ENCODE measurements at regions not wholly inside any gene's neighbourhood (a gene's known extent, or its start where the extent isn't known, plus 50 kb on each side); places are given as distances from the start of the nearest gene placed in this dataset.

DNA sequence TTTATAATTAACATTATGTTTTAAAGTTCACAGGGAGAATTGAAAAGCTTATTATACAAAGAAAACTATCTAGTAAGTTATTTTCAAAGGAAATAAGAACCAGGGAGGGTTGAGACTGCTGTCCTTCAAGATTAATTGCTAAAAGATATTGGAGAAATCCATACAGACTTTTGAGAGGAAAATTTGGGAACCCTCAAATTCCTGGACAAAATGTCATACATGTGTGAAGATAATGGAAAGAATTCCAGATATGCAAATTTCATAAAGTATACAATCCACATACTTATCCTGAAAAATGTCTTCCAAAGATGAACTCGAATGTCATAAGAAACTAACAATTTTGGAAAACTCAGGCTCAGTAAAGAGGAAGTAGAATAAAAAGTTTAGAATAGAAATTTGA, 213.8 kb downstream of the HS3ST3A1 start (continued):
- TF ChIP-seq, protein P1, sequence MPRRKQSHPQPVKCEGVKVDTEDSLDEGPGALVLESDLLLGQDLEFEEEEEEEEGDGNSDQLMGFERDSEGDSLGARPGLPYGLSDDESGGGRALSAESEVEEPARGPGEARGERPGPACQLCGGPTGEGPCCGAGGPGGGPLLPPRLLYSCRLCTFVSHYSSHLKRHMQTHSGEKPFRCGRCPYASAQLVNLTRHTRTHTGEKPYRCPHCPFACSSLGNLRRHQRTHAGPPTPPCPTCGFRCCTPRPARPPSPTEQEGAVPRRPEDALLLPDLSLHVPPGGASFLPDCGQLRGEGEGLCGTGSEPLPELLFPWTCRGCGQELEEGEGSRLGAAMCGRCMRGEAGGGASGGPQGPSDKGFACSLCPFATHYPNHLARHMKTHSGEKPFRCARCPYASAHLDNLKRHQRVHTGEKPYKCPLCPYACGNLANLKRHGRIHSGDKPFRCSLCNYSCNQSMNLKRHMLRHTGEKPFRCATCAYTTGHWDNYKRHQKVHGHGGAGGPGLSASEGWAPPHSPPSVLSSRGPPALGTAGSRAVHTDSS (tag by site-specific recombination; IDR thresholded peaks at IDR 0.05) = no peak
- TF ChIP-seq ZNF658 (tag by site-specific recombination; IDR thresholded peaks at IDR 0.05) (no peak), SP3 (tag by site-specific recombination; IDR thresholded peaks at IDR 0.05) (no peak)

DNA sequence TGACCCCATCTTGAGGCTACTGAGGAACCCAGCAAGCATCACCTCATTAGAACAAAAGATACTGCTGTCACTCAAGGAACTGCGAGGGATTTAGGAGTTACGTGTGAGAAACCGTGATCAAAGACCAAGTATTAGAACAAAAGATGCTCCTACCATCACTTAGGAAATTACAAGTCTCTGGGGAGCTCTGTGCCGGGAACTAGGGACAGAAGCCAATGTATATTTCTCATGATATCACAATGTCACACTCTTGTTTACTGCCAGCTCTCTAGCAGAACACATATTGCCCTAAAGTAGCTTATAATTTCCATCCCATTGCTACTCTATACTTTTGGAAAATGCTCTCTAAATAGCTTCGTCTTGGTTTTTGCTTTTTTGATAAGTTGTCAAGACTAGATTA, 214.5 kb downstream of the HS3ST3A1 start:
- no peaks in the 10 kb centered on the region for H3K9me3 ChIP-seq (ENCODE audit: control insufficient read depth, insufficient read depth, low read depth, low read length)
- no peaks in the 10 kb centered on the region for H3K4me1 ChIP-seq (ENCODE audit: control insufficient read depth, insufficient read depth, low read length)
- H3K36me3 ChIP-seq (ENCODE audit: control insufficient read depth in 2 of 2, insufficient read depth in 1 of 2, low read length in 2 of 2) = no peaks in the 10 kb centered on the region
- no peak overlapping the region for H3K27ac ChIP-seq (ENCODE audit: extremely low read depth, low read depth, low read length)
- CTCF ChIA-PET = interaction anchor here (0.7 kb wide), 1 partner anchor 132 kb away, joined by 3 read pairs; no protein-coding TSS in a partner anchor
- POLR2A ChIA-PET = no interaction called here
- no peak overlapping the region for H3K4me3 ChIP-seq (ENCODE audit: low read depth, low read length)
- TF ChIP-seq, protein P2, sequence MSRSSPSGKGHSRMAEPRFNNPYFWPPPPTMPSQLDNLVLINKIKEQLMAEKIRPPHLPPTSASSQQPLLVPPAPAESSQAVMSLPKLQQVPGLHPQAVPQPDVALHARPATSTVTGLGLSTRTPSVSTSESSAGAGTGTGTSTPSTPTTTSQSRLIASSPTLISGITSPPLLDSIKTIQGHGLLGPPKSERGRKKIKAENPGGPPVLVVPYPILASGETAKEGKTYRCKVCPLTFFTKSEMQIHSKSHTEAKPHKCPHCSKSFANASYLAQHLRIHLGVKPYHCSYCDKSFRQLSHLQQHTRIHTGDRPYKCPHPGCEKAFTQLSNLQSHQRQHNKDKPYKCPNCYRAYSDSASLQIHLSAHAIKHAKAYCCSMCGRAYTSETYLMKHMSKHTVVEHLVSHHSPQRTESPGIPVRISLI (tag by site-specific recombination; IDR thresholded peaks at IDR 0.05) = no peak
- TF ChIP-seq, protein P3, sequence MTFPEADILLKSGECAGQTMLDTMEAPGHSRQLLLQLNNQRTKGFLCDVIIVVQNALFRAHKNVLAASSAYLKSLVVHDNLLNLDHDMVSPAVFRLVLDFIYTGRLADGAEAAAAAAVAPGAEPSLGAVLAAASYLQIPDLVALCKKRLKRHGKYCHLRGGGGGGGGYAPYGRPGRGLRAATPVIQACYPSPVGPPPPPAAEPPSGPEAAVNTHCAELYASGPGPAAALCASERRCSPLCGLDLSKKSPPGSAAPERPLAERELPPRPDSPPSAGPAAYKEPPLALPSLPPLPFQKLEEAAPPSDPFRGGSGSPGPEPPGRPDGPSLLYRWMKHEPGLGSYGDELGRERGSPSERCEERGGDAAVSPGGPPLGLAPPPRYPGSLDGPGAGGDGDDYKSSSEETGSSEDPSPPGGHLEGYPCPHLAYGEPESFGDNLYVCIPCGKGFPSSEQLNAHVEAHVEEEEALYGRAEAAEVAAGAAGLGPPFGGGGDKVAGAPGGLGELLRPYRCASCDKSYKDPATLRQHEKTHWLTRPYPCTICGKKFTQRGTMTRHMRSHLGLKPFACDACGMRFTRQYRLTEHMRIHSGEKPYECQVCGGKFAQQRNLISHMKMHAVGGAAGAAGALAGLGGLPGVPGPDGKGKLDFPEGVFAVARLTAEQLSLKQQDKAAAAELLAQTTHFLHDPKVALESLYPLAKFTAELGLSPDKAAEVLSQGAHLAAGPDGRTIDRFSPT (tag by site-specific recombination; IDR thresholded peaks at IDR 0.05) = no peak
- TF ChIP-seq ZNF660 (tag by site-specific recombination; IDR thresholded peaks at IDR 0.05) (no peak), ZNF501 (tag by site-specific recombination; IDR thresholded peaks at IDR 0.05) (no peak)
- TF ChIP-seq, protein P4, sequence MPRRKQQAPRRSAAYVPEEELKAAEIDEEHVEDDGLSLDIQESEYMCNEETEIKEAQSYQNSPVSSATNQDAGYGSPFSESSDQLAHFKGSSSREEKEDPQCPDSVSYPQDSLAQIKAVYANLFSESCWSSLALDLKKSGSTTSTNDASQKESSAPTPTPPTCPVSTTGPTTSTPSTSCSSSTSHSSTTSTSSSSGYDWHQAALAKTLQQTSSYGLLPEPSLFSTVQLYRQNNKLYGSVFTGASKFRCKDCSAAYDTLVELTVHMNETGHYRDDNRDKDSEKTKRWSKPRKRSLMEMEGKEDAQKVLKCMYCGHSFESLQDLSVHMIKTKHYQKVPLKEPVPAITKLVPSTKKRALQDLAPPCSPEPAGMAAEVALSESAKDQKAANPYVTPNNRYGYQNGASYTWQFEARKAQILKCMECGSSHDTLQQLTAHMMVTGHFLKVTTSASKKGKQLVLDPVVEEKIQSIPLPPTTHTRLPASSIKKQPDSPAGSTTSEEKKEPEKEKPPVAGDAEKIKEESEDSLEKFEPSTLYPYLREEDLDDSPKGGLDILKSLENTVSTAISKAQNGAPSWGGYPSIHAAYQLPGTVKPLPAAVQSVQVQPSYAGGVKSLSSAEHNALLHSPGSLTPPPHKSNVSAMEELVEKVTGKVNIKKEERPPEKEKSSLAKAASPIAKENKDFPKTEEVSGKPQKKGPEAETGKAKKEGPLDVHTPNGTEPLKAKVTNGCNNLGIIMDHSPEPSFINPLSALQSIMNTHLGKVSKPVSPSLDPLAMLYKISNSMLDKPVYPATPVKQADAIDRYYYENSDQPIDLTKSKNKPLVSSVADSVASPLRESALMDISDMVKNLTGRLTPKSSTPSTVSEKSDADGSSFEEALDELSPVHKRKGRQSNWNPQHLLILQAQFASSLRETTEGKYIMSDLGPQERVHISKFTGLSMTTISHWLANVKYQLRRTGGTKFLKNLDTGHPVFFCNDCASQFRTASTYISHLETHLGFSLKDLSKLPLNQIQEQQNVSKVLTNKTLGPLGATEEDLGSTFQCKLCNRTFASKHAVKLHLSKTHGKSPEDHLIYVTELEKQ (tag by site-specific recombination; IDR thresholded peaks at IDR 0.05; ENCODE audit: borderline replicate concordance) = no peak

DNA sequence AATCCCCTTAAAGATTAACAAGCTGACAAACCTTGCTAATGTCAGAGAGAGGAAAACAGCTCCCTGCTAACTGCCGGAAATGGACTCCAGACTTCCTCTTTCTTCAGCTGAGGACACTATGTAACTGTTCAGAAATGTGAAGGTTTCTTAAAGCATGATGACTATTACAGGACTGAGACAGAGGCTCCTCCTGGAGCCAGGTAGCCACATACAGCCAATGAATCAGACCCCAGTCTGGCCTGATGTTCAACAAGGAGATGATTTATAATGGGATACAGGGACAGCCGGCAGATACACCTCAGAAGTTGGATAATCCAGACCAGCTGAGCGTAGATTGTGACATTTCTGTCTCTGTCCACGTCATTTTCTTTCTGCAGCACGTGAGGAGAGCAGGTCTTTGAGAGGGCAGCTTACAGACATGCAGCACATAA, 216.2 kb downstream of the HS3ST3A1 start:
- ChIA-PET POLR2A (no interaction called here), CTCF (no interaction called here)
- Histone ChIP-seq H3K27ac (ENCODE audit: extremely low read depth, low read depth, low read length) (no peak overlapping the region), H3K4me1 (ENCODE audit: control insufficient read depth, insufficient read depth, low read length) (no peaks in the 10 kb centered on the region), H3K4me3 (ENCODE audit: low read depth, low read length) (no peak overlapping the region), H3K36me3 (ENCODE audit: control insufficient read depth in 2 of 2, insufficient read depth in 1 of 2, low read length in 2 of 2) (no peaks in the 10 kb centered on the region), H3K9me3 (ENCODE audit: control insufficient read depth, insufficient read depth, low read depth, low read length) (no peaks in the 10 kb centered on the region)
- no peak for TF ChIP-seq GLIS2 (tag by site-specific recombination; IDR thresholded peaks at IDR 0.05)
- TF ChIP-seq ZNF292 (tag by site-specific recombination; IDR thresholded peaks at IDR 0.05; ENCODE audit: borderline replicate concordance, low read depth) = no peak
- TF ChIP-seq, protein P5, sequence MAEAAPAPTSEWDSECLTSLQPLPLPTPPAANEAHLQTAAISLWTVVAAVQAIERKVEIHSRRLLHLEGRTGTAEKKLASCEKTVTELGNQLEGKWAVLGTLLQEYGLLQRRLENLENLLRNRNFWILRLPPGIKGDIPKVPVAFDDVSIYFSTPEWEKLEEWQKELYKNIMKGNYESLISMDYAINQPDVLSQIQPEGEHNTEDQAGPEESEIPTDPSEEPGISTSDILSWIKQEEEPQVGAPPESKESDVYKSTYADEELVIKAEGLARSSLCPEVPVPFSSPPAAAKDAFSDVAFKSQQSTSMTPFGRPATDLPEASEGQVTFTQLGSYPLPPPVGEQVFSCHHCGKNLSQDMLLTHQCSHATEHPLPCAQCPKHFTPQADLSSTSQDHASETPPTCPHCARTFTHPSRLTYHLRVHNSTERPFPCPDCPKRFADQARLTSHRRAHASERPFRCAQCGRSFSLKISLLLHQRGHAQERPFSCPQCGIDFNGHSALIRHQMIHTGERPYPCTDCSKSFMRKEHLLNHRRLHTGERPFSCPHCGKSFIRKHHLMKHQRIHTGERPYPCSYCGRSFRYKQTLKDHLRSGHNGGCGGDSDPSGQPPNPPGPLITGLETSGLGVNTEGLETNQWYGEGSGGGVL (tag by site-specific recombination; IDR thresholded peaks at IDR 0.05) = no peak
- TF ChIP-seq, protein P6, sequence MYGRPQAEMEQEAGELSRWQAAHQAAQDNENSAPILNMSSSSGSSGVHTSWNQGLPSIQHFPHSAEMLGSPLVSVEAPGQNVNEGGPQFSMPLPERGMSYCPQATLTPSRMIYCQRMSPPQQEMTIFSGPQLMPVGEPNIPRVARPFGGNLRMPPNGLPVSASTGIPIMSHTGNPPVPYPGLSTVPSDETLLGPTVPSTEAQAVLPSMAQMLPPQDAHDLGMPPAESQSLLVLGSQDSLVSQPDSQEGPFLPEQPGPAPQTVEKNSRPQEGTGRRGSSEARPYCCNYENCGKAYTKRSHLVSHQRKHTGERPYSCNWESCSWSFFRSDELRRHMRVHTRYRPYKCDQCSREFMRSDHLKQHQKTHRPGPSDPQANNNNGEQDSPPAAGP (tag by site-specific recombination; IDR thresholded peaks at IDR 0.05) = no peak
- TF ChIP-seq, protein P7, sequence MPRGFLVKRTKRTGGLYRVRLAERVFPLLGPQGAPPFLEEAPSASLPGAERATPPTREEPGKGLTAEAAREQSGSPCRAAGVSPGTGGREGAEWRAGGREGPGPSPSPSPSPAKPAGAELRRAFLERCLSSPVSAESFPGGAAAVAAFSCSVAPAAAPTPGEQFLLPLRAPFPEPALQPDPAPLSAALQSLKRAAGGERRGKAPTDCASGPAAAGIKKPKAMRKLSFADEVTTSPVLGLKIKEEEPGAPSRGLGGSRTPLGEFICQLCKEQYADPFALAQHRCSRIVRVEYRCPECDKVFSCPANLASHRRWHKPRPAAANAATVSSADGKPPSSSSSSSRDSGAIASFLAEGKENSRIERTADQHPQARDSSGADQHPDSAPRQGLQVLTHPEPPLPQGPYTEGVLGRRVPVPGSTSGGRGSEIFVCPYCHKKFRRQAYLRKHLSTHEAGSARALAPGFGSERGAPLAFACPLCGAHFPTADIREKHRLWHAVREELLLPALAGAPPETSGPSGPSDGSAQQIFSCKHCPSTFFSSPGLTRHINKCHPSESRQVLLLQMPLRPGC (tag by site-specific recombination; IDR thresholded peaks at IDR 0.05) = no peak
- no peak for TF ChIP-seq YY1 (tag by site-specific recombination; IDR thresholded peaks at IDR 0.05)
- no peak for TF ChIP-seq ZNF624 (tag by site-specific recombination; IDR thresholded peaks at IDR 0.05)
- TF ChIP-seq SCRT2 (tag by site-specific recombination; IDR thresholded peaks at IDR 0.05) = no peak
- TF ChIP-seq, protein P8, sequence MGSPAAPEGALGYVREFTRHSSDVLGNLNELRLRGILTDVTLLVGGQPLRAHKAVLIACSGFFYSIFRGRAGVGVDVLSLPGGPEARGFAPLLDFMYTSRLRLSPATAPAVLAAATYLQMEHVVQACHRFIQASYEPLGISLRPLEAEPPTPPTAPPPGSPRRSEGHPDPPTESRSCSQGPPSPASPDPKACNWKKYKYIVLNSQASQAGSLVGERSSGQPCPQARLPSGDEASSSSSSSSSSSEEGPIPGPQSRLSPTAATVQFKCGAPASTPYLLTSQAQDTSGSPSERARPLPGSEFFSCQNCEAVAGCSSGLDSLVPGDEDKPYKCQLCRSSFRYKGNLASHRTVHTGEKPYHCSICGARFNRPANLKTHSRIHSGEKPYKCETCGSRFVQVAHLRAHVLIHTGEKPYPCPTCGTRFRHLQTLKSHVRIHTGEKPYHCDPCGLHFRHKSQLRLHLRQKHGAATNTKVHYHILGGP (tag by site-specific recombination; IDR thresholded peaks at IDR 0.05) = no peak
